HG02610 (cell line): ENCODE measurements at regions not wholly inside any gene's neighbourhood (a gene's known extent, or its start where the extent isn't known, plus 50 kb on each side); places are given as distances from the start of the nearest gene placed in this dataset.

Source experiments
- ATAC-seq: cut with Tn5 transposase; IDR thresholded peaks from one replicate; pipeline ENCODE4 v1.9.1; 2021; ENCODE audit warnings: mild to moderate bottlenecking, moderate library complexity; ENCODE audit not compliant: unreplicated experiment

DNA sequence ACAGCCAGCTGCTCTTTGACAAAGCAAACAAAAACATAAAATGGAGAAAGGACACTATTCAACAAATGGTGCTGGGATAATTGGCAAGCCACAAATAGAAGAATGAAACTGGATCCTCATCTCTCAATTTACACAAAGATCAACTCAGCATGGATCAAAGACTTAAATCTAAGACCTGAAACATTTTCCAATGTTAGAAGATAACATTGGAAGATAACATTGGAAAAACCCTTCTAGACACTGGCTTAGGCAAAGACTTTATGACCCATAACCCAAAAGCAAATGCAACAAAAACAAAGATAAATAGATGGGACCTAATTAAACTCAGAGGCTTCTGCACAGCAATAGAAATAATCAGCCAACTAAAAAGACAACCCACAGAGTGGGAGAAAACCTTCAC is 425.7 kb upstream of the SEMA3D start:
- ATAC-seq = no peak

DNA sequence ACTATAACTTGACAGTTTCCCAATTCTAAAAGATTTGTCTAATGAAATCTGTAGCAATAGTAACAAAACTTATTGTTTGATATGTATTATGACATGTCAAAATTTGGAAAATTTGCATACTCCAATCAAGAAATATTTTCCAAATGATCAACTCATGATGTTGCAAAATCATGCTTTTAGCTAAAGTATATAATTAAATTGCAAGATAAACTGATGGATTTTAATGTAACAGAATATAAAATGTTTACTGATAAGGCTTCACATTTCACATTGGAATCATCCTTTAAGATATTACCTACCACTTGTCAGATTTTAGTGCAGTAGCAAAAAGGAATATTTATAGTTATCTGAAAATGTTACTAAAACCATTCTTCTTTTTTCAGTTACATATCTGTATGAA is 421.9 kb upstream of the SEMA3D start:
- no peak for ATAC-seq

DNA sequence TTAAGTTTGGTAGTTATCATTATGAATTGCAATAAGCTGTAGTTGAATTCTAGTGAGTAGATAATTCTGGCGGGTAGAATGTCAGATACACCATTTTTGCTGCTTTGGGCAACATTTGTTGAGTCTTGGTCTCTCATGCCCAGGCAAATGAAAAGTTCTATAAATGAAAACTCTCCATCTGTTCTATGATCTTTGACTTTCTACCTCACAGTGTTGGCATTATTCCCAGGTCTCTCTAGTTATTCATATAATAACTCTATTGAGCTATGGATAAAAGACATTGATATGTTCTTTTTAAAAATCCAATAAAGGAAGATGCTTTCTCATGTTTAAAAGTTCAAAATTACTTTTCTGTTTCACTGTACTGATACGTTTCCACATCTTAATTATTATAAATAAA is 415.3 kb upstream of the SEMA3D start:
- ATAC-seq = no peak

DNA sequence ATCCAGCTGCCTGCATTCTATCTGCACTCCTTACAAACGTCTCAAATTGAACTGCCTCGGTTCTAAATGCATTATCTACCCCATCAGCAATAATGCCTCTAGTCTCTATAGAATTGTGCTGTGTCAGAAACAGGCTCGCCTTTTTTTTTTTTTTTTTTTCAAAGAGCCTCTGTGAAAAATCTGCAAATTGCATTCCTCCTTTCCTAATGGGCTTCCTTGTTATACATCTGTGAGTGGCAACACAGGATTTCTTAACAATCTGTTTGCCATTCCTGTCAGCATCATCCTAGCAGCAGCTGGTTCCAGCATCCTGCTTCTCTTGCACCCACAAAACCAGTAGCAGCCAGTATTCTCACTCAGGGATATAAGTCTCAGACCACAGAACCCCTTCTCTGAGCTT is 413.5 kb upstream of the SEMA3D start:
- ATAC-seq = no peak

DNA sequence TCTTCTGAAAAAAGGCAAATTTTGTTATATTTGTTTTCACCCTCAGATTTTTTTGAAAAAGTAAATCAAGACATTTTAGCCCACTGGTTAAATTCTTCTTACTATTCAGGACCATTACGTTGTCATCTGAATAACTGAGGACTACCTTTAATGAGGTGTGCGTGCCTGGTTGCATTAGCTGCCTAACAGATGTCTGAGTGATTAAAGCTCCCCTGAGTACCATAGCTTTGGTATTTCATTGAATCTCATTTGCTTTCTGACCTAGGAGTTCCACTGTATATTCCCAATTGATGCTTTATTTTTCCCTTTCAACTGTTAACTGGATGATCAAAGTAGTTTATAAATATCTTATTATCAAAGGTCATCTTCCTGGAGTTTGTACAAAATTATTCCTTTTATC is 410.0 kb upstream of the SEMA3D start:
- no peak for ATAC-seq

DNA sequence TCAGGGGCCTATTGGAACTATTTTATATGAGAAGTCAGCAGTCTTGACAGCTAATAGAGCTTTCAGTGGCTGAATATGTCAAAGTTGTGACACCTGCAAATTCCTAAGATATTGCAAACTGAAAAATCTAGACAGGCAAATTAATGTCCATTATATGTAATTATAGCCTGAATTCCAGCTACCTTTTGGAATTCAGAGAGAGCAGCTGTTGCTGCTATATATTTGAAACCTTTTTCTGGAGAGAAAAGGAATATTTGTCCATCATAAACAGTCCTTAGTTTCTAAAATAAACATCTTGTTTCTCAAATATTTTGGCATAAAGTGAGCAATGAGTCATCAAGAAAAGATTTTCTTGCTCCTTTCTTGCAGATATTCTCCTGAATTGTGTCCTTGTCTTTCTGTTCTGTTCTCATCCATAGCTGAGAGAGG is 408.9 kb upstream of the SEMA3D start:
- ATAC-seq = no peak

DNA sequence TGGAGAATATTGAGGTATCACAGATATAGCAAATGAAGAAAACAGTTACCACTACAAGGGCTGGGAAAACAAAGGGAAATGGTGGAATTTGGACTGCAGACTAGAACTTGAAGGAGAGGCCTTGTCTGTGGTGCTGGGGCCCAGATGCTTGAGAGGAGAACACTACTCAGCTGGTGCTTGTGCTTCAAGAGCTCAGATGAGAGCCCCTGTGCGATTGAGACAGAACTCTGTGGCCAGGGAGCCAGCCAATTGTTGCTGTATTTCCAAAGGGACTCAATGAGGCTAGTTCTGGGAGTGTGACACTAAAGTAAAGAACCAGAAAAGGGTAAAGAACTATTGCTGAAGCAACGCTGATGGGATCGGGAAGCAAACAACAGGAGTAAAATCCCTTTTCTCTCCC is 406.5 kb upstream of the SEMA3D start:
- ATAC-seq = no peak

DNA sequence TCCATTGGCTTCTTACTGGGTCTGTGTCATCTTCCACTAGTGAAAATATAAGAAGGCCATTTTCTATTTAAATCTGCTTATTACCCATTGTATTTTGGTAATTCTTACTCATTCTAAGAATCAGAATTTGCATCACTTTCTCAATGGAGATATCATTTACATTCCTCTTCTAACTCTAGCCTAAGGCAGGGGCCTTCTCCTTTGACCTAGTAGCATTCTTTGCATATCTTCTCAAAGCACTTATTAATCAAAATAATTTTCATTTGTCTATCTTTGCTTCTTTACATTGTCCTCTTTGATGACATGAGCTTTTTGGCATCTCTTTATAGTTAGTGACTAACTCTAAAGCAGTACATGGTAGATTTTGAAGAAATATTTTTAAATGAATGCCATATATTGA is 400.9 kb upstream of the SEMA3D start:
- no peak for ATAC-seq

DNA sequence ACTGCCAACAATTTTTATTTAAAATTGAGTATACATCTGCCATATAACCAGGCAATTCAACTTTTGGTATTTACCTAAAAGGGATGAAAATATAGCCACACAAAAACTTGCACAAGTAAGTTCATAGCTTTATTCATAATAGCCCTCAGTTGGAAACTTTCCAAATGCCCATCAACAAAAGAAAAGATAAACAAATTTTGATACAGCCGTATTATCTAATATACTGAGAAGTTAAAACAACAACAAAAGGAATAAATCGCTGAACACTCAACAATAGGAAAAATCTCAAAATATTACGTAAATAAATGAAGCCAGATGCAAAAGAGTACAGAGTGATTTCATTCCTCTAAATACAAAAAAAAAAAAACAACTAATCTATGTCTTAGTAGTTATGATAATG is 399.2 kb upstream of the SEMA3D start:
- ATAC-seq = no peak

DNA sequence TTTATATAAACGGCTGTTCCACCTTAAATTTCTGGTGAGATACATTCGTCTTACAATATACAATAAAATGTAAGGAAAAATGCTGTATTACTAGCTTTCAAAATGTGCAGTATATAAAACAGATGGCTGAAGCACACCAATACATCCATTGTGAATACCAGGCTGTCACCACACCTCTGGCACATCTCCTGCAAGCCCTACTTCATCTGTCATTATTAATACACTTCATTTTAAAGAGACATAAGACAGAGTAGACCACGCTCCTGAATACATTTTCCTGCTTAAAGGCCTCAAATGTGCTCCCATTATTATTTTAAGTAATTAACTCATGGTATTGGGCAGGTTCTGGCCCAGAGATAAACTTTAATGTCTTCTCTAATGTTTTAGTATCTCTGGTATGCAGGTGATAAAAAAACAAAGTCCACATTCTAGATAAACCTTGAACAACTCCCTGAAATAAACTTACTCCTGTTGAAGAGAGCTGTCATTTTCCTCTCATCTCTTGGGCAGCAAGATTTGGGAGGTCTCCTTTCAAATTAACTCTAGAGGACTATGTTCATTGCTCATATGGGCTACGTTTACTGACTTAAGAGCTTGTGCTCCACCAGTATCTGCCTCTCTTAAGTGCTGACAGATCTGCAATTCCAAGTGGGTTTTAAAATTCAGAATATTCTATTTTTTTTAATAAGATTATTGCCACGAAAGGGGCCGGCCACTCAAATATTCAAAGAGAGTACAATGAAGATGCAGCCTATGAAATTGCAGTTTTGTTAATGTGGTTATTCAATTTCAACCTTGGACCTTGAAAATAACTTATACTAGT is 396.5 kb upstream of the SEMA3D start:
- ATAC-seq = no peak

DNA sequence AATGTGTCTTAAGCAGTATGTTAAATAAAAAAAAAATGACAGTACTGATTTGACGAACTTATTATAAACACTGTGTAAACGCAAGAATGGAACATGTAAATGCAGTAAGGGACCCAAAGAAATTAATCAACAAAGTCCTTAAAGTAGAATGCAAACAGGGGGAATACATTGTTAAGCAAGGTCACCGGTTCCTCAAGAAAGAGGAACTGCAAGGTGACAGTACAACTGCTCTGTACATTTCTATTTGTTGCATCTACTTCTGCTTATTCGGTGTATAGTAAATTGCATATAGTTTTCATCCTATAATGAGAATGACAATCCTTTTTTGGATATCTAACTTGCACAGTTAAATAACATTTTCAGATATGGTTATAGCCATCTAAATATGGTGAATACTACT is 387.0 kb upstream of the SEMA3D start:
- ATAC-seq = no peak

DNA sequence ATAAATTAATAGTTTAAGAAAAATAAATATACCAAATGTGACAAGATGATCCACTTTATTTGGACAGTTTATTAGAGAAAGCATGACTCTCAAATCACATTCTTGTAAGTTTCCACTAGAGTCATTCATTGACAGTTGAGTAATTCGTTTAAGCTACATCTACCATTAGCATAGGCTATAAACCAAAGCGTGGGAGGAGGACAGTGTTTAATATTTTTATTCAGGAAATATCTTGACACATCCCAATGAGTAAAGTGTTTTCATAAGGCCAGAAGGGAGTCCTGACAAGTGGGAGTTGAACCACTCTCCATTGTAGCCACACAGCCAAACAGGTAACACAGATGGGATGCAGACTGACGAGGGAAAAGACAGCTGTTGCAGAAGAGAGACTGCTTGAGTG is 386.5 kb upstream of the SEMA3D start:
- ATAC-seq = no peak

DNA sequence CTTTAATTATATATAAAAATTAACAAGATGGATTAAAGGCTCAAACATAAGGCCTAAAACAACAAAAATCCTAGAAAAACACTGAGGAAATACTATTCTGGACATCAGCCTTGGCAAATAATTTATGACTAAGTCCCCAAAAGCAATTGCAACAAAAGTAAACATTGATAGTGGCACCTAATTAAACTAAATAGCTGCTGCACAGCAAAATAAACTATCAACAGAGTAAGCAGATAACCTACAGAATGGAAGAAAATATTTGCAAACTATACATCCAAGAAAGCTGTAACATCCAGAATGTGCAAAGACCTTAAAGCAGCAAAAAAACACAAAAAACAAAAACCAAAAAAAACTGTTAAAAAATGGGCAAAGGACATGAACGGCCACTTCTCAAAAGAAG is 384.0 kb upstream of the SEMA3D start:
- no peak for ATAC-seq

DNA sequence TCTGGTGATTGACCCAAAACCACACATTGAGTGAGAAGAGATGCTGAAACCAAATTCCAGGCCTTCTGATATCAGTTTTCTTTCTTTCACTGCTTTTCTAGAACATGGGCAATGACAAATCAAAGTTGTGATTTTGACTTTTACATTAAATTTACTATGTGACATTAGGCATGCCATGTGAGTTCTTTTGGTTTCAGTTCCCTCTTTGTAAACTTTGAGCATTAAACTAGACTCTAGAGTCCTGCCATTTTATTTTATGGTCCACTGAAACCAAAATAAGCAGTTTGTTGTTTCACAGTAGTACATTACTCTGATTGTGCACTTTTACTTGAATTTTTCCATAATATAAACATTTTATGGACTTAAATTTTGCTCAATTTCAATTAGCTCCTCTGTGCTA is 381.1 kb upstream of the SEMA3D start:
- no peak for ATAC-seq

DNA sequence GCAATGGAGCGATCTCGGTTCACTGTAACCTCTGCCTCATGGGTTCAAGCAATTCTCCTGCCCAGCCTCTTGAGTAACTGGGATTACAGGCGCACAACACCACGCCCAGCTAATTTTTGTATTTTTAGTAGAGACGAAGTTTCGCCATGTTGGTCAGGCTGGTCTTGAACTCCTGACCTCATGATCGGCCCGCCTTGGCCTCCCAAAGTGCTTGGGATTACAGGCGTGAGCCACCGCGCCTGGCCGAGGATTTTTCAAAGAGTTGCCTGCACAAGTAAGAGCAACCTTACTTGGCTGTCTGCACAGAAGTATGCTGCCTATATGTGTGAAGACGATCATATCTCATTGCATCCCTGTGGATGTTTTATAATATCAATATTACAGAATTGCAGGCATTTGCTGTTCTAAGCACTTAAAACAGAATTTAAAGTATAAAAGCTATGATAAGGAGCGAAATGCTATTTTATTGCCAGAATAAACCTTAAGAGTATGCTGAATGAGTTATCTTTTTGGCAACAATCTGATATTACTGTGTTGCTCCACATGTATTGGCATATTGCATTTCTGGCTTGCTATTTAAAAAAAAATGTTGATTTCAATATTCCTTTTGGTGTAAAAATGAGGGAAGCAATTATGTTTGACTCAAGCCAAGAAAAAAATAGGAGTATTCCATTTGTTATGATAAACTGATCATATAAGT is 379.4 kb upstream of the SEMA3D start:
- no peak for ATAC-seq

DNA sequence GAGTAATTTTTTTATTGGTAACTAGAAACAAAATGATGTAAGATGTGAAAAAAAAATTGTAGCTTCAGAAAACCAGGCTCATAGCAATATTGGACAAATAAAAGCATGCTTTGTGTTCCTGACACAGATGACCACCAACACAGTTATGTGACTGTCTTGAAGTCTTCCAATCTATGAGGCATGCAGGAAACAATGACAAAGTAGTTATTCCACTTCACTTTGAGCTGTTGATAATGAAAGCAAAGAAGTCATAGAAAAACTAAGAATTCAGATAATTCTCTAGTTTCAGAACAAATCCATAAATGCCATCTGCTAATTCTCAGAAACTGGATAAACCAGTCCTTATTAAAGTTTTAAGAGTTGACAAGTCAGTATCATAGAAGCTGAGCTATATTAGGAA is 378.4 kb upstream of the SEMA3D start:
- ATAC-seq = no peak

DNA sequence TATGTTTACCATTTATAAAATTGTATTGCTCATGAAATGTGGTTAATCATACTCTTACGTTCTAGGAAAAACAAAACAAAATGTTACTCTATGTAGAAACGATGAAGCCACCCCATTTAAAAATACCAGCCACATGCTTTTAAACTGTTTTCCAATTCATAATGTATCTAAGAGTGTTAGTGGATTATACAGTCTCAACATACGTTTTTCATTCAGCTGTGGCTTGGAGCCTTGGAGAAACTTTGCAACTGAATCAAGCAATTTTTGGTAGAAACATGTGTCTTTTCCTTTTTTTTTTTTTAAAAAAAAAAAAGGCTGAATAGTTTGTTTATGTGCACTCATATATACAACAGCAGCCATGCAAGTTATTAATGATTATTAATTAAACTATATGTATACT is 378.0 kb upstream of the SEMA3D start:
- ATAC-seq = no peak

DNA sequence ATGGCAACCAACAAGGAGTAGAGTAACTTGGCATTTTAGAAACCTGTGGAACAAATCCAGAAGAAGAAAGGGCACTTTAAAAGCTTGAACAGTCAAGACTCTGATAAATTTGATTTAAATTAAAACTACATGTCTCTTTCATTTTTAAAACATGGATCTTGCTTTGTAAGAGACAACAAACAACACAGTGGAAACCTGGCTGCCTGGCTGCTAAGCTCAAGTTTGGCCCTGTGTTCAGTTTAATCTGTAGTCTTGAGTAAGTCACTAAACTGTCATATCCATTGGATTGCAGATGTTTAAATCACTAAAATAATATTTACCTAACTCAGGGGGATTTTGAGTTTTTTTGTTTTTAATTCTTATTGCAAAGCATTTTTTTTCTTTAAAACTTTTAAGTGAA is 374.9 kb upstream of the SEMA3D start:
- ATAC-seq = no peak

DNA sequence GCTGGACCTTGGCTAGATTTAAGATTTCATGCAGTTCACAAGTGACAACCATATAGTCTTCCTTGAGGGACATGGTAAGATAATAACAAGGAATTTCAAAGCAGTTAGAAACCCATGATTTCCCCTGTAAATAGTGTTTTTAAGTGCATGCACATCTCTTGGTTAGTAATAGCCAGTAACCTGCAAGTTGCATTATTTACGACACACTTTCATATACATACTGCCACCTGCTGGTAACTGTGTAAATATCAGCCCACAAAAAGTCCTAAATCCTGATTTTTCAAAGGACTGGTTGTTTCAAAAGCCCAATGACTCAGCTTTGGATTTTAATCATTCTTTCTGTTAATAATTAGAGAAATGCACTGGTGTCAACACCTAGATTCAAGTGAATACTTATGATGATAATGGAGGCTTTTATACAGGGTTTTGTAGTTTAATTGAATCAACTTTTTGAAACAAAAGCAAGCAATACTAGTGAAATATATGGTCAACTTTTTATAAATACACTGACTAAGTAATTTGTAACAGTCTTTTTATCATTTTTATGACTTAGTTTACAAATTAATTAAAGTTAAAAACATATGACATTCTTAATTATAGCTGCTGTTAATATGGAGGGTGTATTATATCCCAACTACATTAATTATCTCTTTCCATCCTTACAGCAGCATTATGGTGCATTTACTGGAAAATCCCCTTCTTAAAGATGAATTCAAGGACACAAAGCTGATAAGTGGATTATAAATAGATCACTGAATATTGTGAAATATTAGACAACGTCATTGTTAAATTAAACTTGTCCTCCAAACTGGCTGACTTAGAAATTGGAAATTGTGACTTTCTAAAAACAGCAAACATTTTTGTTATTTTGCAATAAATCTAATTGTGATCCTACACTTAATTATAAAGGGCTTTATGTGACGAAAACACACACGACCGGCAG is 367.7 kb upstream of the SEMA3D start:
- peak; percentile 67 for ATAC-seq

DNA sequence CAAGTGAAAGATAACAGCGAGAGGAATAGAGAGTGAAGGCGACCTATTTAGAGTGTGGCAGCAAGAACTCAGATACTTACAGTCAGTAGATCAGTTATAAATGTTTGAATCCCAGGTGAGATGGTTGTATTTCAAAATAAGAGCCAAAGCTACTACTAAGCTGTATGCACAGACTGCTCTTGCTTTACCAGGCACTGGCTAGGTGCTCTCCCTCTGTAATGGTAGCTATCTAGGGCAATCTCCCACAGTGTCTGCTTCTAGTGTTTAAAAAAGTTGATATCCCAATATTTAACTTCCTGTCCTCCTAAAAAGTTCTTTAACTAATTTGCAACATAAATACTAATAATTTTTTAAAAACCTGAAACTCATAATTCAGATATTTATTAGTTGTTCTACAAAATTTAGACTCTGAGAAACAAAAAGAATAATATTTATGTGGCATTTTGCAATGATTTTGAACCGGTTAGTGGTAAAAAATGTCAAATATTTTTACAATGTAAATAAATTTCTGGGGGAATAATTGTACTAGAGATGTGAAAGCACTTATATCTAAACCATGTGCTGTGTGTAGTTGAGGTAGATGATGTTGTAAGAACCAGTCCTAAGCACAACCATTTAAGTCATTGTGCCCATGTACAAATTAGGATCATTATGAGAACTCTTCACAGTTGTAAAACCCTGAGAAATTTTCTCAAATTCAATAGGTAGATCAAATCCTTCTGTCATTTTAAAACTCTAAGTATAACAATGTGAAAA is 349.3 kb upstream of the SEMA3D start:
- ATAC-seq = no peak

DNA sequence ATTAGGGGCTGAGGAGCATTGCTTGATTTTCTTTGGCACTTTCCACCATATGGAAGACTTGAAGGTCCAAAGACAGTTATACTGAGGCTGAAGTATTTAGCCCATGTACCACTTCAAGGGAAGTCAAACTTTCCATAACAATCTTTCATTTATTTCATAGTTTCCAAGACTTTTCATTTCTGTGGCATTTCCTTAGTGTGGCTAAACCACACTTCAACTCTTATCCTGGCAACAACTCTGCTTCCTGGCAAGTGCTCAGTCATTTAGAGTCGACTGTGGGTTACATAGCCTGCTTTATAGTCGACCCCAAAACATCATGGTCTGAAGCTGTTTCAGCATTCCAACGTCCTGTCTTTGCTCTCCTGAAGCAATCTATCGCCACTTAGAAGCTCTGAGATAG is 343.0 kb upstream of the SEMA3D start:
- no peak for ATAC-seq
